CD8-positive, alpha-beta memory T cell (primary cell): ENCODE measurements at regions not wholly inside any gene's neighbourhood (a gene's known extent, or its start where the extent isn't known, plus 50 kb on each side); places are given as distances from the start of the nearest gene placed in this dataset.

Source experiments
- CTCF ChIA-PET: fragments of 350-600 bp; sonication (Branson Sonifier 250); formaldehyde crosslinking; loops from one replicate; lab custom pipeline; 2021; ENCODE audit warnings: antibody characterized with exemption; lab: Charles Lee
- POLR2A ChIA-PET: fragments of 350-600 bp; sonication (Branson Sonifier 250); formaldehyde crosslinking; loops from one replicate; lab custom pipeline; 2021; ENCODE audit warnings: antibody characterized with exemption; lab: Charles Lee
- DNase-seq, 5 donors: peaks; one replicate each; pipeline versions ENCODE4 v3.0.0 to v3.0.0-alpha.2; 2020 to 2022; ENCODE audit warnings: mixed read lengths in 1 of 5
- H3K27ac ChIP-seq: one replicate; pipeline ENCODE4 v1.7.0; 2013; ENCODE audit warnings: low read depth, mild to moderate bottlenecking, low read length, moderate library complexity
- H3K27me3 ChIP-seq: 2 replicates; pipeline ENCODE4 v1.7.0; 2013; ENCODE audit warnings: low read length, mild to moderate bottlenecking; ENCODE audit not compliant: insufficient read depth, poor library complexity, severe bottlenecking
- H3K36me3 ChIP-seq: 2 replicates; pipeline ENCODE4 v1.7.0; 2013; ENCODE audit warnings: mild to moderate bottlenecking, low read length, moderate library complexity; ENCODE audit not compliant: insufficient read depth
- H3K4me1 ChIP-seq: 2 replicates; pipeline ENCODE4 v1.7.0; 2013; ENCODE audit warnings: mild to moderate bottlenecking, low read length, moderate library complexity; ENCODE audit not compliant: insufficient read depth
- H3K4me3 ChIP-seq: 2 replicates; pipeline ENCODE4 v1.7.0; 2013; ENCODE audit warnings: mild to moderate bottlenecking, low read length
- H3K9me3 ChIP-seq: 2 replicates; pipeline ENCODE4 v1.7.0; 2013; ENCODE audit warnings: mild to moderate bottlenecking, low read length
- H3K27ac Mint-ChIP-seq, 8 donors: one replicate each; pipeline ENCODE4 v1.8.0; 2020 to 2021; ENCODE audit warnings: mixed read lengths in 8 of 8, mild to moderate bottlenecking in 6 of 8, inconsistent platforms in 3 of 8, moderate library complexity in 3 of 8
- H3K27me3 Mint-ChIP-seq, 2 donors: one replicate each; pipeline ENCODE4 v1.8.0; 2020 to 2021; ENCODE audit warnings: mixed read lengths in 2 of 2, mild to moderate bottlenecking in 1 of 2, moderate library complexity in 1 of 2
- H3K36me3 Mint-ChIP-seq, 3 donors: one replicate each; pipeline ENCODE4 v1.8.0; 2020 to 2021; ENCODE audit warnings: mixed read lengths in 3 of 3, inconsistent platforms in 1 of 3, mild to moderate bottlenecking in 1 of 3
- H3K4me1 Mint-ChIP-seq, 3 donors: one replicate each; pipeline ENCODE4 v1.8.0; 2020 to 2021; ENCODE audit warnings: mixed read lengths in 3 of 3, inconsistent platforms in 1 of 3, mild to moderate bottlenecking in 1 of 3
- H3K4me3 Mint-ChIP-seq, 7 donors: one replicate each; pipeline ENCODE4 v1.8.0; 2020 to 2021; ENCODE audit warnings: mixed read lengths in 7 of 7, mild to moderate bottlenecking in 6 of 7, moderate library complexity in 4 of 7, inconsistent platforms in 2 of 7
- H3K9me3 Mint-ChIP-seq, 5 donors: one replicate each; pipeline ENCODE4 v1.8.0; 2020 to 2022; ENCODE audit warnings: mixed read lengths in 5 of 5, mild to moderate bottlenecking in 3 of 5, moderate library complexity in 2 of 5, inconsistent platforms in 1 of 5

DNA sequence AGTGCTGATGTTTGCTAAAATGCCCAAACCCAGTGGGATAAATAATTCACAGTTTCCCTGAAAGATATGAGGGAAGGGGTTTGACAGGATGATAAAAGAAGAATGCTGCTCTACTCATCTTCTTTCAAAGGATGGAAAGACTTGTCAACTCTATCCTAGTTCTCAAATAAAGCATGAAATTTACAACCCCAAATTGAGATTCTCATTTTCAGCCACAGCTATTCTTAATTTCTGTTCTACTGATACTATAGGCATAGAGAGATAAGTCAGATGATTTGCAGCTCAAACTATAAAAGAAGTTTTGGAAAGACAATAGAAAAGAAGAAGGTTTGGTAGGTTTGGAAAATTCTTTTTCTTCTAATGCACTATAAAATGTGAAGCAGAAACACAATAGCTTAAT lies 542.6 kb downstream of the CSNK1G3 start:
- Histone ChIP-seq H3K36me3 (no peaks in the 10 kb centered on the region), H3K27ac (no peak overlapping the region), H3K27me3 (no peaks in the 10 kb centered on the region), H3K4me1 (no peaks in the 10 kb centered on the region), H3K4me3 (no peak overlapping the region), H3K9me3 (no peaks in the 10 kb centered on the region)
- Mint-ChIP-seq H3K36me3 (no peaks in the 10 kb centered on the region), H3K4me1 (no peaks in the 10 kb centered on the region), H3K27me3 (no peaks in the 10 kb centered on the region), H3K27ac (no peak overlapping the region), H3K4me3 (no peak overlapping the region), H3K9me3 (peaks cover 0 to 9% (median 2%) of the 10 kb centered on the region in 5 donors)
- no peak for DNase-seq
- ChIA-PET POLR2A (no interaction called here), CTCF (no interaction called here)

DNA sequence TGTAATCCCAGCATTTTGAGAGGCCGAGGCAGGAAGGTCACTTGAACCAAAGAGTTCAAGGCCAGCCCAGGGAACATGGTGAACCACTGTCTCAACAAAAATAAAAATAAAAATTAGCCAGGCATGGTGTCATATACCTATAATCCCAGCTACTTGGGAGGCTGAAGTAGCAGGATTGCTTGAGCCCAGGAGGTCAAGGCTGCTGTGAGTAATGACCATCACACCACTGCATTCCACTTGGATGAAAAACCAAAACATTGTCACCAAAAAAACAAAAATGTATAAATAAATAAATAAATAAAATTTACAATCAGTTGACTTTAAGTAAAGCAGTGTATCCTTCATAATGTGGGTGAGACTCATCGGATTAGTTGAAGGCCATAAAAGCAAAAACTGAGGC lies 541.4 kb downstream of the CSNK1G3 start:
- Mint-ChIP-seq H3K27me3 (no peaks in the 10 kb centered on the region), H3K36me3 (no peaks in the 10 kb centered on the region), H3K4me1 (no peaks in the 10 kb centered on the region), H3K9me3 (peaks cover 0 to 9% (median 2%) of the 10 kb centered on the region in 5 donors), H3K27ac (no peak overlapping the region), H3K4me3 (no peak overlapping the region)
- no peaks in the 10 kb centered on the region for H3K36me3 ChIP-seq
- H3K27me3 ChIP-seq: no peaks in the 10 kb centered on the region
- no peak for DNase-seq
- POLR2A ChIA-PET: no interaction called here
- H3K27ac ChIP-seq: no peak overlapping the region
- no peaks in the 10 kb centered on the region for H3K9me3 ChIP-seq
- CTCF ChIA-PET: no interaction called here
- no peak overlapping the region for H3K4me3 ChIP-seq
- H3K4me1 ChIP-seq: no peaks in the 10 kb centered on the region

DNA sequence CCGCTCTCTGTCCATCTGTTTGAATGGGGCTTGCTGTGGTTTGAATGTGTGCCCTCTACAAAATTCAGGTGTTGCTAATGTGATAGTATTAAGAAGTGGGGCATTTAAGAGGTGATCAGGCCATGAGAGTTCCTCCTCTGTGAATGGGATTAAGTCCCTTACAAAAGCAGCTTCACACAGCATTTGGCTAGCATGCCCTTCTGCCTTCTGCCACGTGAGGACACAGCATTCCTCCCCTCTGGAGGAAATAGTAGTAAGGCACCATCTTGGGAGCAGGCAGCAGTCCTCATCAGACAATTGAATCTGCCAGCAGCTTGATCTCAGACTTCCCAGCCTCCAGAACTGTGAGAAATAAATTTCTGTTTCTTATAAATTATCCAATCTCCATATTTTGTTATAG lies 540.2 kb downstream of the CSNK1G3 start:
- Histone ChIP-seq H3K27ac (no peak overlapping the region), H3K36me3 (no peaks in the 10 kb centered on the region), H3K4me3 (no peak overlapping the region), H3K9me3 (no peaks in the 10 kb centered on the region), H3K27me3 (no peaks in the 10 kb centered on the region), H3K4me1 (no peaks in the 10 kb centered on the region)
- no peak for DNase-seq
- no peaks in the 10 kb centered on the region for H3K36me3 Mint-ChIP-seq
- H3K9me3 Mint-ChIP-seq: peaks cover 0 to 13% (median 2%) of the 10 kb centered on the region in 5 donors
- POLR2A ChIA-PET: no interaction called here
- H3K27ac Mint-ChIP-seq: no peak overlapping the region
- H3K27me3 Mint-ChIP-seq: no peaks in the 10 kb centered on the region
- no peak overlapping the region for H3K4me3 Mint-ChIP-seq
- CTCF ChIA-PET: no interaction called here
- H3K4me1 Mint-ChIP-seq: no peaks in the 10 kb centered on the region

DNA sequence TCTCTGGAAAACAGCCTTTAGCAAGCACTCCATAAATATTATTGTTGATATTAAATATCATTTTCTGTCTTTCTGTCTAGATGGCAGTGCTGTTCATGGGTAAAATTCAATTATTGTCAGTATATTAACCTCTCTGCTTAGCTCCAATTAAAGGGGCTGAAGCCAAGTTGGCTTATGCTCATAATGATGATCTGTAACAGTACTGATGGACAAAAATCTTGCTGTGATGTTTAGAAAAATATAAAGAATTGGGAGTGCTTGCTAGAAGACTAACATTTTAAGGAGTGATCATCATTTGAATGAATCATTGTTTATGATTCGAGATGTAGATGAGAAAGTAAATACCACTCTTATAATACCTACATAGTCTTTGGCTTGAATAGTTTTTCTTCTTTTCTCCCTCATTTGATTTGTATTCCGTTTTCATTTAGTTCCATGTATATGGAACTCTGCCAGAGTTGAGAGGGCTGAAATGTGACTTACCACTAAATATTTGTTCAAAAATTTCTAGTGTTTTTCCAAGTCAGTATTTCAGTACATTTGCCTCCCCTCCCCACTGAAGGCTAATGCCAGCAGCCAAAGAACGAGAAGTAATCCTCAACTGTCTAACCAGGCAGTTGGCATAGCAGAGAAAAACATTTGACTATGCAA lies 538.3 kb downstream of the CSNK1G3 start:
- Mint-ChIP-seq H3K36me3 (no peaks in the 10 kb centered on the region), H3K27me3 (no peaks in the 10 kb centered on the region), H3K9me3 (peaks cover 0 to 28% (median 0%) of the 10 kb centered on the region in 5 donors), H3K4me3 (no peak overlapping the region), H3K27ac (no peak overlapping the region), H3K4me1 (no peaks in the 10 kb centered on the region)
- Histone ChIP-seq H3K4me3 (no peak overlapping the region), H3K27ac (no peak overlapping the region), H3K9me3 (no peaks in the 10 kb centered on the region), H3K27me3 (no peaks in the 10 kb centered on the region), H3K4me1 (no peaks in the 10 kb centered on the region), H3K36me3 (no peaks in the 10 kb centered on the region)
- CTCF ChIA-PET: no interaction called here
- POLR2A ChIA-PET: no interaction called here
- DNase-seq: no peak

DNA sequence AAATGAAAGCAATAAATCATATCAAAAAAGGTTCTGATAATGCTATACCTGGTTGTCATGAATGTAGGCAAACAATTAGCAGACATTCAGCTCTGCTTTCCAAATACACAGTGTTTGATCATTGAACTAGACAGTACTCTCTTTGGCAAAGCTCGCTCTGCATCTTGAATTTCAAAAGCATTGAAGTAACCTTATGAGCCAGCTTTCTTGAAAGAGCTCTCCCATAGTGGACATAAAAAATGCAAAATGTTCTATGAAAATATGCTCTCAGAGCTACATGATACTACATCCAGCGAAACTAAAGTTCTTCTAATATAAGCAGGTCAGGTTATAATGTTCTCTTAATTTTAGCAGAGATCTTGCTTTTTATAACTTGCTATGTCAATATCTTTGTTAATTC lies 533.4 kb downstream of the CSNK1G3 start:
- no peaks in the 10 kb centered on the region for H3K9me3 ChIP-seq
- H3K36me3 ChIP-seq: no peaks in the 10 kb centered on the region
- Mint-ChIP-seq H3K4me3 (no peak overlapping the region), H3K27me3 (no peaks in the 10 kb centered on the region), H3K4me1 (no peaks in the 10 kb centered on the region), H3K36me3 (no peaks in the 10 kb centered on the region), H3K9me3 (peaks cover 0 to 30% (median 0%) of the 10 kb centered on the region in 5 donors), H3K27ac (no peak overlapping the region)
- DNase-seq: no peak
- POLR2A ChIA-PET: no interaction called here
- H3K27ac ChIP-seq: no peak overlapping the region
- no peak overlapping the region for H3K4me3 ChIP-seq
- H3K4me1 ChIP-seq: no peaks in the 10 kb centered on the region
- CTCF ChIA-PET: no interaction called here
- no peaks in the 10 kb centered on the region for H3K27me3 ChIP-seq

DNA sequence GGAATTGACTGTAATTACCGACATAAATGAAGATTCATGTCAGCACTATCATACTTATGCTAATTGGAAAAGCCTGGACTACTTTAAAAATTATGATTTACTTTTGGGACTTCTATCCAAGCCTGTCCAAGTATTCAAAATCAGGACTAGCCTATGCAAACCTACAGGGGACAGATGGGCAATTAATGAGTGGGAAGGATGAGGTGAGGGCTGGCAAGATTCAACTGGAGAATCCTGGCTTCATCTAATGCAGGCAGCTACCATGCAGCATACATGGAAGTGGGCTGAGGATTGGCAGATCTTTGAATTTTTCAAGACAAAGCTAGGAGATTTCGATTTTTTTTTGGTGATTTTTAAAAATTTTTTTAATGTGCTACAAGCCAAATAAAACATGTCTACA lies 532.6 kb downstream of the CSNK1G3 start:
- Histone ChIP-seq H3K9me3 (no peaks in the 10 kb centered on the region), H3K36me3 (no peaks in the 10 kb centered on the region), H3K27me3 (no peaks in the 10 kb centered on the region), H3K4me3 (no peak overlapping the region), H3K4me1 (no peaks in the 10 kb centered on the region), H3K27ac (no peak overlapping the region)
- Mint-ChIP-seq H3K36me3 (no peaks in the 10 kb centered on the region), H3K9me3 (peaks cover 0 to 30% (median 0%) of the 10 kb centered on the region in 5 donors), H3K27me3 (no peaks in the 10 kb centered on the region), H3K27ac (peak overlapping the region in 1 of 8 donors; percentile 19), H3K4me3 (no peak overlapping the region), H3K4me1 (no peaks in the 10 kb centered on the region)
- DNase-seq: no peak
- ChIA-PET POLR2A (no interaction called here), CTCF (no interaction called here)

DNA sequence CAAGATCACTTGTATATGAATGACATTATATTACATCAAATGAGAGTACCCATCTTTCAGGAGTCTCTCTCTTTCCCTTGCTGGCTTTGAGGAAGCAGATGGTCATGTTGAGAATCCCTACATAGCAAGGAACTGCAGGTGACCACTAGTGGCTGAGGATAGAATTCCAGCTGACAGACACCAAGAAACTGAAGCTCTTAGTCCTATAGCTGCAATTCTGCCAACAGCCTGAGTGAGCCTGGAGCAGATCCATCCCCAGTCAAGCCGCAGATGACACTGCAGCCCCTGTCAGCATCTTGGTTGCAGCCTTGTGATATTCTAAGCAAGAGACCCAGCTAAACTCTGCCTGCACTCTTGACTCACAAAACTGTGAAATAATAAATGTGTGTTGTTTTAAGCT lies 531.5 kb downstream of the CSNK1G3 start:
- H3K9me3 ChIP-seq: no peaks in the 10 kb centered on the region
- Mint-ChIP-seq H3K9me3 (peaks cover 0 to 30% (median 0%) of the 10 kb centered on the region in 5 donors), H3K27me3 (no peaks in the 10 kb centered on the region), H3K4me3 (no peak overlapping the region), H3K27ac (no peak overlapping the region), H3K4me1 (no peaks in the 10 kb centered on the region), H3K36me3 (no peaks in the 10 kb centered on the region)
- H3K27me3 ChIP-seq: no peaks in the 10 kb centered on the region
- no peak overlapping the region for H3K4me3 ChIP-seq
- no peak for DNase-seq
- ChIA-PET CTCF (no interaction called here), POLR2A (no interaction called here)
- no peaks in the 10 kb centered on the region for H3K4me1 ChIP-seq
- no peak overlapping the region for H3K27ac ChIP-seq
- no peaks in the 10 kb centered on the region for H3K36me3 ChIP-seq

DNA sequence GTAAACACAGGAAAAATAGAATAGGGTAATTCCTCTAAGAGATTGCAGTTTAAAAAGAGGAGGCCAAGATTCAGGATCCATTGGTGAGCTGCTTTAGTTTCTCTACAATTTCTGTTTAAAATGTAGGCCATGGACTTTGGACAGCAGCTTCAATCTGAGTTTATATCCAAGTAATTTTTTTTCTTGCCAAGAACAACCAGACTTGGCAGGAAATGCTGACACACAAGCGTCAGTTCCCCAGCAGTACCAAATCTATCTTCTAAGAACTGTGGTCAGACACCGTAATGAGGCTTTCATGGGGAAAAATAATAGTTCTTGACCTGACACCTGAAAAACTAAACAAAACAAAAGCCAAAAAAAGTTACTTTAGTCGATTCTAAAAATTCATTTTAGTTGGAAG lies 528.8 kb downstream of the CSNK1G3 start:
- H3K27me3 ChIP-seq: no peaks in the 10 kb centered on the region
- no peaks in the 10 kb centered on the region for H3K4me1 ChIP-seq
- no peak for DNase-seq
- Mint-ChIP-seq H3K4me1 (no peaks in the 10 kb centered on the region), H3K27ac (no peak overlapping the region), H3K36me3 (no peaks in the 10 kb centered on the region), H3K27me3 (no peaks in the 10 kb centered on the region), H3K4me3 (no peak overlapping the region), H3K9me3 (peaks cover 0 to 20% (median 0%) of the 10 kb centered on the region in 5 donors)
- no peaks in the 10 kb centered on the region for H3K36me3 ChIP-seq
- H3K27ac ChIP-seq: no peak overlapping the region
- no peak overlapping the region for H3K4me3 ChIP-seq
- CTCF ChIA-PET: no interaction called here
- H3K9me3 ChIP-seq: no peaks in the 10 kb centered on the region
- POLR2A ChIA-PET: no interaction called here
